IgD-negative memory B cell (primary cell): ENCODE measurements at regions not wholly inside any gene's neighbourhood (a gene's known extent, or its start where the extent isn't known, plus 50 kb on each side); places are given as distances from the start of the nearest gene placed in this dataset.

Experiments used
- H3K27ac Mint-ChIP-seq, 3 donors: one replicate each; pipeline ENCODE4 v1.8.0; 2020 to 2022; ENCODE audit warnings: mild to moderate bottlenecking in 3 of 3, mixed read lengths in 3 of 3, moderate library complexity in 1 of 3
- H3K27me3 Mint-ChIP-seq: one replicate; pipeline ENCODE4 v1.8.0; 2021; ENCODE audit warnings: mixed read lengths
- H3K36me3 Mint-ChIP-seq: one replicate; pipeline ENCODE4 v1.8.0; 2020; ENCODE audit warnings: mild to moderate bottlenecking, mixed read lengths
- H3K4me1 Mint-ChIP-seq, 3 donors: one replicate each; pipeline ENCODE4 v1.8.0; 2020 to 2022; ENCODE audit warnings: mixed read lengths in 3 of 3, mild to moderate bottlenecking in 1 of 3
- H3K4me3 Mint-ChIP-seq, 4 donors: one replicate each; pipeline ENCODE4 v1.8.0; 2020 to 2022; ENCODE audit warnings: mild to moderate bottlenecking in 4 of 4, mixed read lengths in 4 of 4, moderate library complexity in 3 of 4
- H3K9me3 Mint-ChIP-seq, 3 donors: one replicate each; pipeline ENCODE4 v1.8.0; 2020 to 2021; ENCODE audit warnings: mixed read lengths in 3 of 3, mild to moderate bottlenecking in 1 of 3

GRCh38 chrX:39528161-39528916 lies 569.4 kb downstream of the BCOR start:
- peaks cover 0 to 5% (median 4%) of the 10 kb centered on the region in 3 donors for H3K9me3 Mint-ChIP-seq
- no peaks in the 10 kb centered on the region for H3K4me1 Mint-ChIP-seq

GRCh38 chrX:39532761-39533160 lies 565.0 kb downstream of the BCOR start:
- no peak overlapping the region for H3K4me3 Mint-ChIP-seq
- H3K4me1 Mint-ChIP-seq: no peaks in the 10 kb centered on the region
- H3K9me3 Mint-ChIP-seq: peaks cover 0 to 7% (median 5%) of the 10 kb centered on the region in 3 donors
- no peak overlapping the region for H3K27ac Mint-ChIP-seq
- H3K36me3 Mint-ChIP-seq: no peaks in the 10 kb centered on the region
- H3K27me3 Mint-ChIP-seq: peaks cover 7% of the 10 kb centered on the region

More at GRCh38 chrX:39528161-39528916, 569.4 kb downstream of the BCOR start:
- H3K4me3 Mint-ChIP-seq: no peak overlapping the region
- no peak overlapping the region for H3K27ac Mint-ChIP-seq
- H3K27me3 Mint-ChIP-seq: no peaks in the 10 kb centered on the region
- no peaks in the 10 kb centered on the region for H3K36me3 Mint-ChIP-seq

DNA sequence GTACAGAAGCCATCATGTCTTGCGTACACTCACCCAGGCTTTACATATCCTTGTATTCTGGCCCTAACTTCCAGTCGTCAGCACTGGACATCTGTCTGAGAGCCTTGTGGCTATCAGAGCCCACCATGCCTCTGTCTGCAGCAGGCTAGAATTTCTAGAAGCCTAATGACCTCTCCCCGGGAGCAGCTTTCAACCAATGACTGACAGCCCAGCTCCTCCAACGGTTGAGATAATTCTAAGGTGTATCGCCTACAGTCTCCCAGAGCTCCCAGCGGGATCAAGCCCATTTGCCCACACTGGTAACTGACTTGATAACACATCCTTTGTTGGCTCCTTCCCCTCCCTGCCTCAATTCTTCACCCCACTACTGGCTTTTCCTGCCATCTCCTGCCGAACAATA lies 562.8 kb downstream of the BCOR start:
- Mint-ChIP-seq H3K4me3 (no peak overlapping the region), H3K4me1 (no peaks in the 10 kb centered on the region), H3K36me3 (no peaks in the 10 kb centered on the region), H3K9me3 (peaks cover 0 to 7% (median 3%) of the 10 kb centered on the region in 3 donors), H3K27me3 (peaks cover 11% of the 10 kb centered on the region), H3K27ac (no peak overlapping the region)

GRCh38 chrX:39536211-39536610 lies 561.5 kb downstream of the BCOR start:
- peaks cover 14% of the 10 kb centered on the region for H3K27me3 Mint-ChIP-seq
- no peaks in the 10 kb centered on the region for H3K36me3 Mint-ChIP-seq
- no peak overlapping the region for H3K4me3 Mint-ChIP-seq
- H3K27ac Mint-ChIP-seq: no peak overlapping the region
- H3K4me1 Mint-ChIP-seq: no peaks in the 10 kb centered on the region
- H3K9me3 Mint-ChIP-seq: peaks cover 0 to 7% (median 3%) of the 10 kb centered on the region in 3 donors

GRCh38 chrX:39541881-39542280 lies 555.9 kb downstream of the BCOR start:
- no peak overlapping the region for H3K27ac Mint-ChIP-seq
- no peaks in the 10 kb centered on the region for H3K36me3 Mint-ChIP-seq
- no peaks in the 10 kb centered on the region for H3K4me1 Mint-ChIP-seq
- H3K4me3 Mint-ChIP-seq: no peak overlapping the region
- H3K27me3 Mint-ChIP-seq: peaks cover 13% of the 10 kb centered on the region
- peaks cover 2 to 16% (median 9%) of the 10 kb centered on the region in 3 donors for H3K9me3 Mint-ChIP-seq

- Mint-ChIP-seq H3K27ac (no peak overlapping the region), H3K4me1 (no peaks in the 10 kb centered on the region), H3K27me3 (peaks cover 10% of the 10 kb centered on the region), H3K9me3 (peaks cover 2 to 16% (median 9%) of the 10 kb centered on the region in 3 donors), H3K36me3 (no peaks in the 10 kb centered on the region), H3K4me3 (no peak overlapping the region)
These were observed 555.4 kb downstream of the BCOR start for GRCh38 chrX:39542316-39542715.

GRCh38 chrX:39550795-39551361 lies 546.9 kb downstream of the BCOR start:
- peaks cover 1% of the 10 kb centered on the region for H3K36me3 Mint-ChIP-seq
- H3K4me1 Mint-ChIP-seq: no peaks in the 10 kb centered on the region
- no peak overlapping the region for H3K27ac Mint-ChIP-seq
- peaks cover 8% of the 10 kb centered on the region for H3K27me3 Mint-ChIP-seq
- H3K4me3 Mint-ChIP-seq: no peak overlapping the region
- H3K9me3 Mint-ChIP-seq: peaks cover 0 to 8% (median 2%) of the 10 kb centered on the region in 3 donors

DNA sequence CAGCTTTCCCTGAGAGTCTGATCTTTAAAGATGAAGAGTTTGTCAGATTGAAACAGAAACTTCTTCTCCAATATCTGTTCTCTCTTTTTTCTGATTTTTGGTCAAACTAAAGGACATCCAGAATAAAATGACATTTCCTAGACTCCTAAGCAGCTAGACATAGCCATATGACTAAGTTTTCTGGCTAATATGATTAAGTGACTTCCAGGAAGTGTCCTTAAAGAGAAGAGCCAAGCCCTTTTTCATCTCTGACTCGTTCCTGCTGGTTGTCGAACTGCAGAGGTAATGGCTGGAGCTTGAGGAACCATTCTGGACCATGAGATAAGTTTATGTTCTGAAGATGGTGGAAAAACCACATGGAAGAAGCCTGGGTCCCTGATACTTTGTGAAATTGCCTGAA lies 546.0 kb downstream of the BCOR start:
- Mint-ChIP-seq H3K27me3 (peaks cover 6% of the 10 kb centered on the region), H3K27ac (no peak overlapping the region), H3K4me1 (no peaks in the 10 kb centered on the region), H3K9me3 (peaks cover 0 to 4% (median 2%) of the 10 kb centered on the region in 3 donors), H3K36me3 (peaks cover 1% of the 10 kb centered on the region), H3K4me3 (no peak overlapping the region)

- no peak overlapping the region for H3K4me3 Mint-ChIP-seq
- no peak overlapping the region for H3K27ac Mint-ChIP-seq
- H3K4me1 Mint-ChIP-seq: no peaks in the 10 kb centered on the region
- H3K9me3 Mint-ChIP-seq: peaks cover 0 to 4% (median 0%) of the 10 kb centered on the region in 3 donors
- peaks cover 5% of the 10 kb centered on the region for H3K27me3 Mint-ChIP-seq
- H3K36me3 Mint-ChIP-seq: peaks cover 1% of the 10 kb centered on the region
These were observed 542.3 kb downstream of the BCOR start for GRCh38 chrX:39555431-39555830.

GRCh38 chrX:39556056-39556455 lies 541.7 kb downstream of the BCOR start:
- no peak overlapping the region for H3K4me3 Mint-ChIP-seq
- peaks cover 0 to 4% (median 0%) of the 10 kb centered on the region in 3 donors for H3K9me3 Mint-ChIP-seq
- peaks cover 1% of the 10 kb centered on the region for H3K36me3 Mint-ChIP-seq
- H3K27me3 Mint-ChIP-seq: no peaks in the 10 kb centered on the region
- peak overlapping the region in 1 of 3 donors; percentile 34 for H3K27ac Mint-ChIP-seq
- H3K4me1 Mint-ChIP-seq: no peaks in the 10 kb centered on the region

DNA sequence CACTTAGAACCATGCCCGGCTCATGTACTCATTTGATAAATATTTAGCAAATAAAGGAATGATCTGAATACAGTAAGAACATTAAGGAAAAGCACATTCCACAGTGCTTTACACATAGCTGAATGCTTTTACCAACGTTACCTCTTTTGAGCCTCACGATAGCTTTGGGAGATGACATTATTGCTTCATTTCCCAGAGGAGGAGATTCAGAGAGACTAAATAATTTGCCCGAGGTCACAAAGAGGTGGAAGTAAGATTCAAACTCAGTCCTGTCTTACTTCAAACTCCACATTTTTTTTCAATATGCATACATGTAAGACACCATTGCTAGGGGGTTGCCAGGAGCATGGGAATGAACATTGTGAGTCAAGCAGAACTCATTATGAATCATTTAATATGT lies 538.5 kb downstream of the BCOR start:
- Mint-ChIP-seq H3K27ac (no peak overlapping the region), H3K27me3 (no peaks in the 10 kb centered on the region), H3K9me3 (peaks cover 0 to 1% (median 0%) of the 10 kb centered on the region in 3 donors), H3K36me3 (no peaks in the 10 kb centered on the region), H3K4me3 (no peak overlapping the region), H3K4me1 (peaks cover 3 to 17% (median 13%) of the 10 kb centered on the region in 3 donors)

DNA sequence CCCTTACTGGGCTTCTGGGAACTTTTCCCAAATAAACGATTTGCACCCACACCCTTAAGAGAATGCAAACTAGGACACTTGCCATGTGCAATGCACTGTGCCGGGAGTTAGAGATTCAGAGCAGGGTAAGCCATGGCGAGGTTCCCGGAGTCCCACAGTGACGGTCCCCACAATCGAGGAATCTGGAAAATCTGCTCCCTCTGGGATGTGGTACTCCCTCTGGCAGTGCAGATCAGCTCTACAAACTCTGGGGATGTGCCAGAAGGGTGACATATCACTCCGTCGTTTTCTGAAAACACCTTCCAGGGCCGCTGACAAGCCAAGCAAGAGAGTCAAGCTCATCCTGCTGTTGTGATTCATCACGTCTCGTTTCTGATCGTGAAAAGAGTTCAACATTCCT lies 537.5 kb downstream of the BCOR start:
- peaks cover 3 to 17% (median 14%) of the 10 kb centered on the region in 3 donors for H3K4me1 Mint-ChIP-seq
- H3K27me3 Mint-ChIP-seq: no peaks in the 10 kb centered on the region
- H3K36me3 Mint-ChIP-seq: no peaks in the 10 kb centered on the region
- H3K27ac Mint-ChIP-seq: no peak overlapping the region
- H3K9me3 Mint-ChIP-seq: peaks cover 0 to 1% (median 0%) of the 10 kb centered on the region in 3 donors
- no peak overlapping the region for H3K4me3 Mint-ChIP-seq

GRCh38 chrX:39563178-39563577 lies 534.6 kb downstream of the BCOR start:
- H3K27me3 Mint-ChIP-seq: no peaks in the 10 kb centered on the region
- H3K36me3 Mint-ChIP-seq: no peaks in the 10 kb centered on the region
- peaks cover 3 to 17% (median 14%) of the 10 kb centered on the region in 3 donors for H3K4me1 Mint-ChIP-seq
- H3K27ac Mint-ChIP-seq: peak overlapping the region in 1 of 3 donors; percentile 50
- H3K4me3 Mint-ChIP-seq: no peak overlapping the region
- no peaks in the 10 kb centered on the region for H3K9me3 Mint-ChIP-seq

- no peaks in the 10 kb centered on the region for H3K36me3 Mint-ChIP-seq
- H3K27me3 Mint-ChIP-seq: peaks cover 2% of the 10 kb centered on the region
- H3K27ac Mint-ChIP-seq: no peak overlapping the region
- peaks cover 3 to 17% (median 14%) of the 10 kb centered on the region in 3 donors for H3K4me1 Mint-ChIP-seq
- H3K9me3 Mint-ChIP-seq: peaks cover 0 to 1% (median 0%) of the 10 kb centered on the region in 3 donors
- H3K4me3 Mint-ChIP-seq: no peak overlapping the region
These were observed 533.0 kb downstream of the BCOR start for GRCh38 chrX:39564751-39565150.

DNA sequence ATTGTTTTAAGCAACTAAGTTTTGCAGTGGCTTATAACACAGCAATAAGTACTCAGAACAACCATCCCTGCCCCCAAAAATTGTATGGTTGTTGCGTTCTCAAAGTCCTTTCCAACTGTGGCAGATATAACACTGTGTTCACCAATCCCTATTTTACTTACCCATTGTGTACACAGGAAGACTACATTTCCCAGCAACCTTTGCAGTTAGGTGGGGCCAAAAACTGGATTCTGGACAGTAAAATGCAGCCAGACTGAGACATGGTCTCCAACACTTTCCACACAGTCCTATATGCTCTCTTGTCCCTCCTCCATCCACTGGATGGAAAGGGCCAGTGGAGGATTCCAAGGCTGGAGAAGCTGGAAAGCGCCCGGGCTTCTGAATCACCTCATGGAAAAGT lies 523.6 kb downstream of the BCOR start:
- no peaks in the 10 kb centered on the region for H3K36me3 Mint-ChIP-seq
- H3K27ac Mint-ChIP-seq: no peak overlapping the region
- H3K9me3 Mint-ChIP-seq: peaks cover 0 to 2% (median 0%) of the 10 kb centered on the region in 3 donors
- no peak overlapping the region for H3K4me3 Mint-ChIP-seq
- H3K4me1 Mint-ChIP-seq: peaks cover 0 to 2% (median 2%) of the 10 kb centered on the region in 3 donors
- peaks cover 12% of the 10 kb centered on the region for H3K27me3 Mint-ChIP-seq
